ENCODE measurements at regions not wholly inside any gene's neighbourhood (a gene's known extent, or its start where the extent isn't known, plus 50 kb on each side); places are given as distances from the start of the nearest gene placed in this dataset.

- no peaks in the 10 kb centered on the region for H3K4me1 ChIP-seq
- H3K27me3 ChIP-seq = no peaks in the 10 kb centered on the region
- no peaks in the 10 kb centered on the region for H3K9me3 ChIP-seq
- no peaks in the 10 kb centered on the region for H3K36me3 ChIP-seq
- H3K4me3 ChIP-seq (ENCODE audit: low read depth, low read length) = no peak overlapping the region
- no peak for TF ChIP-seq CTCF (IDR thresholded peaks at IDR 0.05; ENCODE audit: low read depth, low read length)
- peak; percentile 1 for DNase-seq
These were observed 53.1 kb upstream of the HS6ST1 start for GRCh38 chr2:128371648-128372345.

- Histone ChIP-seq H3K36me3 (no peaks in the 10 kb centered on the region), H3K27me3 (no peaks in the 10 kb centered on the region), H3K4me1 (no peaks in the 10 kb centered on the region), H3K4me3 (ENCODE audit: low read depth, low read length) (no peak overlapping the region), H3K9me3 (no peaks in the 10 kb centered on the region)
- no peak for DNase-seq
- TF ChIP-seq CTCF (IDR thresholded peaks at IDR 0.05; ENCODE audit: low read depth, low read length) = no peak
These were observed 54.1 kb upstream of the HS6ST1 start for GRCh38 chr2:128372621-128373341.

- no peaks in the 10 kb centered on the region for H3K4me1 ChIP-seq
- no peaks in the 10 kb centered on the region for H3K27me3 ChIP-seq
- no peaks in the 10 kb centered on the region for H3K9me3 ChIP-seq
- DNase-seq = no peak
- no peak for TF ChIP-seq CTCF (IDR thresholded peaks at IDR 0.05; ENCODE audit: low read depth, low read length)
- no peak overlapping the region for H3K4me3 ChIP-seq (ENCODE audit: low read depth, low read length)
- no peaks in the 10 kb centered on the region for H3K36me3 ChIP-seq
These were observed 54.9 kb upstream of the HS6ST1 start for GRCh38 chr2:128373451-128374000.

GRCh38 chr2:128374001-128374710 is 55.5 kb upstream of the HS6ST1 start:
- no peak for TF ChIP-seq CTCF (IDR thresholded peaks at IDR 0.05; ENCODE audit: low read depth, low read length)
- no peaks in the 10 kb centered on the region for H3K4me1 ChIP-seq
- no peaks in the 10 kb centered on the region for H3K9me3 ChIP-seq
- no peak for DNase-seq
- H3K36me3 ChIP-seq = no peaks in the 10 kb centered on the region
- no peak overlapping the region for H3K4me3 ChIP-seq (ENCODE audit: low read depth, low read length)
- H3K27me3 ChIP-seq = no peaks in the 10 kb centered on the region

- Histone ChIP-seq H3K9me3 (no peaks in the 10 kb centered on the region), H3K4me3 (ENCODE audit: low read depth, low read length) (no peak overlapping the region), H3K36me3 (no peaks in the 10 kb centered on the region), H3K4me1 (no peaks in the 10 kb centered on the region), H3K27me3 (no peaks in the 10 kb centered on the region)
- TF ChIP-seq CTCF (IDR thresholded peaks at IDR 0.05; ENCODE audit: low read depth, low read length) = no peak
- no peak for DNase-seq
These were observed 56.2 kb upstream of the HS6ST1 start for GRCh38 chr2:128374711-128375413.
